ENCODE measurements at regions not wholly inside any gene's neighbourhood (a gene's known extent, or its start where the extent isn't known, plus 50 kb on each side); places are given as distances from the start of the nearest gene placed in this dataset.

- TF ChIP-seq CTCF (IDR thresholded peaks at IDR 0.05) = no peak
- no peak for TF ChIP-seq ESRRA (CRISPR knock-in tag; IDR thresholded peaks at IDR 0.05; ENCODE audit: borderline replicate concordance)
- no peak for TF ChIP-seq TEAD4 (CRISPR knock-in tag; IDR thresholded peaks at IDR 0.05)
- no peak for TF ChIP-seq SMAD4 (CRISPR knock-in tag; IDR thresholded peaks at IDR 0.05)
- TF ChIP-seq SP1 (CRISPR knock-in tag; conservative IDR thresholded peaks at IDR 0.05) = no peak
- no peak for TF ChIP-seq CREB1 (CRISPR knock-in tag; IDR thresholded peaks at IDR 0.05)
- TF ChIP-seq USF1 (CRISPR knock-in tag; IDR thresholded peaks at IDR 0.05) = no peak
- no peak for TF ChIP-seq TP53 (CRISPR knock-in tag; IDR thresholded peaks at IDR 0.05)
- TF ChIP-seq GABPB1 (CRISPR knock-in tag; IDR thresholded peaks at IDR 0.05) = no peak
- TF ChIP-seq ZNF219 (CRISPR knock-in tag; IDR thresholded peaks at IDR 0.05; ENCODE audit: borderline replicate concordance) = no peak
Observed at GRCh38 chr2:118423776-118424175, 335.5 kb downstream of the INSIG2 start.

Data from WTC11 (cell line).